GM12891 (cell line): ENCODE measurements at regions not wholly inside any gene's neighbourhood (a gene's known extent, or its start where the extent isn't known, plus 50 kb on each side); places are given as distances from the start of the nearest gene placed in this dataset.

ENCODE experiments used
- POLR2A ChIP-seq: IDR thresholded peaks from 2 replicates; pipeline ENCODE4 v1.6.1; 2011; ENCODE audit warnings: low read depth, low read length, control low read depth
- POLR2AphosphoS5 ChIP-seq: IDR thresholded peaks from 2 replicates; pipeline ENCODE4 v1.6.1; 2011; ENCODE audit warnings: low read depth, low read length, control low read depth
- SPI1 ChIP-seq: IDR thresholded peaks from 2 replicates; pipeline ENCODE4 v1.6.1; 2011; ENCODE audit warnings: low read depth, low read length, control low read depth
- TAF1 ChIP-seq: IDR thresholded peaks from 2 replicates; pipeline ENCODE4 v1.6.1; 2011; ENCODE audit warnings: low read depth, low read length, control low read depth

- no peak for TF ChIP-seq POLR2A
- no peak for TF ChIP-seq TAF1
- no peak for TF ChIP-seq POLR2AphosphoS5
- no peak for TF ChIP-seq SPI1
Measured at GRCh38 chr6:22381845-22382544, 85.2 kb upstream of the PRL start.
